ENCODE measurements at regions not wholly inside any gene's neighbourhood (a gene's known extent, or its start where the extent isn't known, plus 50 kb on each side); places are given as distances from the start of the nearest gene placed in this dataset.

DNA sequence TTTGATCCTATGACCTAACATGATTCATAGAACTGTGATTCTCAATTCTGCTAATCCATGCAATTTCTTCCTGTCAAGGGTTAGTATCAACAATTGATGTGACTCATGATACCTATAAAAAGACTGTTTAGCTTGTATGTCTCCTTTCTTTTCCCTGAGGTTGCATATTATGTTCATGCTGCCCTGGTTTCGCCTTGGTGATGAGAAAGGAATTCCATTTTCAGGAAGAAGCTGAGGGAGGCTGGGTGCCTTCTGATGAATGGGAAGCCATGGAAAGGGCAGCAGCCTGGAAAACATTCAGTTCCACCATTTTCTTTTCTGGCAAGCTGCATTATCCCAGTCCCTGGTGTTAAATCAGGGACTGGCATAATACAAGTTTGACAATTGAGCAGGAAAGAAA lies 976.5 kb downstream of the RPA4 start:
- H3K4me2 ChIP-seq (ENCODE audit: control insufficient read depth, extremely low read depth, insufficient read depth, low read depth, low read length), result no peak overlapping the region
- no peak overlapping the region for H3K27ac ChIP-seq (ENCODE audit: control insufficient read depth, insufficient read depth, low read length)
- no peaks in the 10 kb centered on the region for H3K79me2 ChIP-seq (ENCODE audit: control insufficient read depth, insufficient read depth, low read length)
- no peaks in the 10 kb centered on the region for H3K27me3 ChIP-seq (ENCODE audit: control insufficient read depth, extremely low read depth, insufficient read depth, low read length)
- H4K20me1 ChIP-seq (ENCODE audit: control insufficient read depth, extremely low read depth, insufficient read depth, low read length), result no peaks in the 10 kb centered on the region
- no peaks in the 10 kb centered on the region for H3K4me1 ChIP-seq (ENCODE audit: control insufficient read depth, extremely low read depth, insufficient read depth, low read length)
- H3K9me1 ChIP-seq (ENCODE audit: control insufficient read depth, extremely low read depth, insufficient read depth, low read length), result no peaks in the 10 kb centered on the region
- TF ChIP-seq CTCF (optimal IDR thresholded peaks at IDR 0.05 in 1 of 3, IDR thresholded peaks at IDR 0.05 in 1 of 3, conservative IDR thresholded peaks at IDR 0.05 in 1 of 3; ENCODE audit: extremely low read depth in 1 of 3, insufficient read depth in 2 of 3, low read length in 3 of 3) (no peak), EZH2 (IDR thresholded peaks at IDR 0.05; ENCODE audit: low read length) (no peak)
- no peaks in the 10 kb centered on the region for H3K9me3 ChIP-seq (ENCODE audit: control insufficient read depth, low read depth, low read length)
- no peaks in the 10 kb centered on the region for H3K36me3 ChIP-seq (ENCODE audit: control insufficient read depth in 2 of 2, extremely low read depth in 1 of 2, insufficient read depth in 2 of 2, low read length in 2 of 2)
- FAIRE-seq (peak; percentile 36), DNase-seq (ENCODE audit: low read depth, low spot score) (no peak)
- H3K9ac ChIP-seq (ENCODE audit: control insufficient read depth, extremely low read depth, insufficient read depth, low read length), result no peak overlapping the region
- H2AFZ ChIP-seq (ENCODE audit: control insufficient read depth, low read length), result no peak overlapping the region
- H3K4me3 ChIP-seq (ENCODE audit: control insufficient read depth in 2 of 3, extremely low read depth in 1 of 3, insufficient read depth in 2 of 3, low read depth in 1 of 3, low read length in 3 of 3), result no peak overlapping the region
- dilution Hi-C loops (cut with MboI; ENCODE audit: extremely low pct_ligation_motif_present, low sequenced_read_pairs), result no loop called here

DNA sequence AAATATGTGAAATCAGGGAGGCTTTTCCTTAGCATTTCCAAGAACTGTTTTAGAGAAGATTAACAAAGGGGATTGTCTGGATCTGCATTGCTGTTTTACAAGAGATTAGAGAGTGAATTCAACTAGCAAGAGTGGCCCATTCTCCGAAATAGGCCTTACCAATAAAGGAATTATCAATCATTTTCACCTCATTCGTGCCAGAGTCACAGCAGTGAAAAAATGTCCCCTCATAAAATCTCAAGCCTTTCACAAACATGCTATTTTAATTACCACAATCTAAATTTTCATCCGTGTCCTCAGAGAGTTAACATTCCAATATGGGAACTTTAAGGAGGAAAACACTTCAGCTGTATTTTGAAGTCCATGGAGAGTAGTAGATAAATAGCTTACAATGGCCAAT lies 979.6 kb downstream of the RPA4 start:
- Histone ChIP-seq H3K27ac (ENCODE audit: control insufficient read depth, insufficient read depth, low read length) (no peak overlapping the region), H3K9ac (ENCODE audit: control insufficient read depth, extremely low read depth, insufficient read depth, low read length) (no peak overlapping the region), H4K20me1 (ENCODE audit: control insufficient read depth, extremely low read depth, insufficient read depth, low read length) (no peaks in the 10 kb centered on the region), H3K79me2 (ENCODE audit: control insufficient read depth, insufficient read depth, low read length) (no peaks in the 10 kb centered on the region), H3K9me3 (ENCODE audit: control insufficient read depth, low read depth, low read length) (no peaks in the 10 kb centered on the region), H3K4me2 (ENCODE audit: control insufficient read depth, extremely low read depth, insufficient read depth, low read depth, low read length) (no peak overlapping the region), H3K4me3 (ENCODE audit: control insufficient read depth in 2 of 3, extremely low read depth in 1 of 3, insufficient read depth in 2 of 3, low read depth in 1 of 3, low read length in 3 of 3) (no peak overlapping the region), H2AFZ (ENCODE audit: control insufficient read depth, low read length) (no peak overlapping the region), H3K36me3 (ENCODE audit: control insufficient read depth in 2 of 2, extremely low read depth in 1 of 2, insufficient read depth in 2 of 2, low read length in 2 of 2) (no peaks in the 10 kb centered on the region), H3K4me1 (ENCODE audit: control insufficient read depth, extremely low read depth, insufficient read depth, low read length) (no peaks in the 10 kb centered on the region), H3K9me1 (ENCODE audit: control insufficient read depth, extremely low read depth, insufficient read depth, low read length) (no peaks in the 10 kb centered on the region), H3K27me3 (ENCODE audit: control insufficient read depth, extremely low read depth, insufficient read depth, low read length) (no peaks in the 10 kb centered on the region)
- FAIRE-seq (no peak), DNase-seq (ENCODE audit: low read depth, low spot score) (no peak)
- dilution Hi-C loops (cut with MboI; ENCODE audit: extremely low pct_ligation_motif_present, low sequenced_read_pairs), result no loop called here
- TF ChIP-seq CTCF (optimal IDR thresholded peaks at IDR 0.05 in 1 of 3, IDR thresholded peaks at IDR 0.05 in 1 of 3, conservative IDR thresholded peaks at IDR 0.05 in 1 of 3; ENCODE audit: extremely low read depth in 1 of 3, insufficient read depth in 2 of 3, low read length in 3 of 3), result no peak
- TF ChIP-seq EZH2 (IDR thresholded peaks at IDR 0.05; ENCODE audit: low read length), result no peak

Measured in keratinocyte (primary cell).